GM21526 (cell line): ENCODE measurements at regions not wholly inside any gene's neighbourhood (a gene's known extent, or its start where the extent isn't known, plus 50 kb on each side); places are given as distances from the start of the nearest gene placed in this dataset.

Experiments
- ATAC-seq: cut with Tn5 transposase; IDR thresholded peaks from one replicate; pipeline ENCODE4 v1.9.1; 2021; ENCODE audit warnings: moderate library complexity; ENCODE audit not compliant: unreplicated experiment, low FRiP score

- no peak for ATAC-seq
These were observed 259.5 kb upstream of the BOD1L1 start for GRCh38 chr4:13887010-13887409.

DNA sequence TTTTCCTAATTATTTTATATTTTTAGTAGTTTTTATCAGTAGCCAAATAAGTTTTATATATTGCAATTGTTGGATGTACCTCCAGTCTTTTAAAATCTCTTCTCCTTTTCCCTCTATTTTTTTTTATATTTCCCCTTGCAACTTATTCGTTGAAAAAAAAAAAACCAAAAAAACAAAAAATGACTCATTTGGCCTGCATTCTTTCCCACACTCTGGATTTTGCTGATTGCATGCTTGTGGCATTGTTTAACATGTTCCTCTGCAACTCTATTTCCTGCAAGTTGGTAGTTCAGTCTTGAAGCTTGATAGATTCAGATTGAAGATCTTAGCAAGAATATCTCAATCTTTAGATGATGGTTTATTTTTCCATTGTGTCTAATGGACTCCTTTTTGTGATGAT lies 260.6 kb upstream of the BOD1L1 start:
- no peak for ATAC-seq

GRCh38 chr4:13891544-13891939 lies 264.0 kb upstream of the BOD1L1 start:
- ATAC-seq = no peak

DNA sequence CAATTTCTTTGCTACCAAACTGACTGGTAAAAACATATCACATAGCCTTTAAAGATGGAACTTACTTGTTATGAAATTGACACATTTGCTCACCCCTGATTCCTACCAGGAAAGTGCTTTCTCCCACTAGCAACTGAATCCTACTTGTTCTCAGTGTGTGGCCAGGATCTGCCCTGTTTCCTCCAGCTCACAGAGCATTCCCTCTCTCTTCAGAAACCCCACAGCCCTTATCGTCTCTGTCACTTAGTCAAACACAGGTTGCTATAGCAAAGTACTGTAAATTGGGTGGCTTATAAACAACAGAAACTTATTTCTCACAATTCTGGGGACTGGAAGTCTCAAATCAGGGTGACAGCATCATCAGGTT lies 265.2 kb upstream of the BOD1L1 start:
- no peak for ATAC-seq

DNA sequence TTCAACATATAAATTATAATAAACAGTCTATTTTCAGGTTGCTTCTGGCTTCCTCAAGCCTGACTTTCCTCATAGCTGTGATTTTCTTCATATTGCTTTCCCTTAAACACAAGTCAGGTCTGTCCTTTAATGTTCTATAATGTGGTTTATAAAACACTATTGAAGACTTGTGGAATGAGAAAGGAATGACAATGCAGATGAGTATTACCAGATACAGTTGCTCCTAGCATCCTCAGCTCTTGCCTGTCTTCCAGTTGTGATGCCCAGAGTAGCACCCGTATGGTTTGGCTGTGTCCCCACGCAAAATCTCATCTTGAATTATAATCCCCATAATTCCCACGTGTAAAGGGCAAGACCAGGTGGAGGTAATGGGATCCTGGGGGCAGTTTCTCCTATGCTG lies 265.7 kb upstream of the BOD1L1 start:
- ATAC-seq = no peak

DNA sequence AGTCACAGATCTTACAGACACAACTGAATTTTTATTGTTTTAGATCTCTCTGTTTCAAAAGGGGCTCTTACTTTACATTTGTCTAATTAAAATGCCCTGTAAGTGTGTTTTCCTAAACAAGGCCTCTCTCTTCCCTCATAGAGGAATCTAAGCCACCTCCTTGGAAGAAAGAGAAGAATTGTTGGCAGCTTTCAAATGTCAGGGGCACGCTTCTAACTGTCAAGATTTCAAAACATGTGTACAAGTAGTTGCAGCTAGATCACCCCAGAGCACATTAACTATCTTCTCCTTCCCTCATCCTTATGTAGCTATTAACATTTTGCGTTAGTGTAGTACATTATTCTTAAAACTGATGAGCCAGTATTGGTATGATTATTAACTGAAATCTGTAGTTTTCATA lies 266.5 kb upstream of the BOD1L1 start:
- ATAC-seq = no peak

- no peak for ATAC-seq
These were observed 273.3 kb upstream of the BOD1L1 start for GRCh38 chr4:13900780-13901179.

DNA sequence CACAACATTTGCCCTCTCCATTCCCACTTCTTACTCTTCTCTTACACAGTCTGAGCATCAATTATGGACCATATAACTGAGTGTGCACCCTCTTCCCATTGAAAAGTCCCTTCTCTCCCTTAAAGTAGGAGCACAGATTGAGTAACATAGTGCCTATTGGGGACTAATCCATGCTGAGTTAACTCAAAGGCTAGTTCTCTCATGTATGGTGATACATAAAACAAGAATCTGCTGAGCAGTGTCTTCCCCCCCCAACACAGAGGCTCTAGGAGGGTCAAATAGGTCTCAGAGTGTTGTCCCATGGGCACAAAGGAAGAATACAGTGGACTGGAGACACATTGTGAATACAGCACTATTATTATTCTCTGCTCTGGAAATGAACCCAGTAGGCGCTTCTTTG lies 274.6 kb upstream of the BOD1L1 start:
- no peak for ATAC-seq

DNA sequence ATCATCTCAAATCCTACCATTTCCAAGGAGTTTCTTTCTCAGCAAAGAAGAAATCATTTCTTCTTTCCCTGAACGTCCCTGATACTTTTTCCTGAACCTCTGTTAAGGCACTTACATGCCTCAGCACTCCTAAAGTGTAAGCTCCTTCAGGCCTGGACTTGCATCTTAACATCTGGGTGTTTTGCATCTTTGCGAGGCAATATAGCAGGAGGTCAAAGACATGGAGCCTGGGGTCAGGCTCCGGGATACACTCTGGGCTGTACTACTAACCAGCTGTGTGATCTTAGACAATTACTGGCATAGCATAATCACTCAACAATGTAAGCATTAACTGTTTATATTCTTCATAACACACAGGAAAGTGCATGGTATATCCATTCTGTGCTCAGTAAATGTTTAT lies 275.5 kb upstream of the BOD1L1 start:
- ATAC-seq = no peak

DNA sequence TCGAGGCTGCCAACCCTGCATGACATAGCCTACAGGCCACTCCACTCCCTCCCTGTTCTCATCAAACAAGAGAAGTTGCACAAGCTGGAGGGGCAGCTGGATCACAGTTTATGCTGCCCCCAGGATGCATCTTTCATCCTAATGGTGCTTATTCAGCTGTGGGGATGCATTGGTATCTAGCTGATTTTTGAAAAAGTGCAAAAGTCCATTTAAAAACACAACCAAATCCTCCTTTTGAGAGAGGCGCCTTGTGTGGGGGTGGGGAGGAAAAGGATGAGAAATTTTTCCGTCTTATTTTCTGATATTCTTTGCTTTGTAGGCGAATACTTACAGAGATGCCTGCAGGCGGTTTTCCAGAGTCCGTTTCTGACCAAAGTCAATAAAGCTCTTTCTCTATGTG lies 276.4 kb upstream of the BOD1L1 start:
- ATAC-seq = no peak

GRCh38 chr4:13905543-13905942 lies 278.0 kb upstream of the BOD1L1 start:
- ATAC-seq = no peak

DNA sequence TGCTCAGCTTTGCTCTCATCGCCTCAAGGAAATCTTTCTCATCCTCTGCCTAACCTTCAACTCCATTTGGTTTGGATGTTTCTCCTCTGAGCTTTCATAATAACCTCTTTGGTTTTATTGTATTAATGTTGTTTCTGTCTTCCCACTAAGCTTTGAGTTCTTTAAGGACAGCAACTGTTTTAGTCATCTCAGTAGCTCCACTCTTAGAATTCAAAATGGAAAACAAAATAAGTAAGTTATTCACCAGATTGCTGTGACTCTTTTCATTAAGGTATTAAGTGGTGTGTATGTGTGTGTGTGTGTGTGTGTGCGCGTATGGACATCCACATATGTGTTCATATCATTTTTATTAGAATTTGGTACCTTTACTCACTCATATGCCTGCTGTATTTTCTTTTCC lies 279.2 kb upstream of the BOD1L1 start:
- no peak for ATAC-seq

DNA sequence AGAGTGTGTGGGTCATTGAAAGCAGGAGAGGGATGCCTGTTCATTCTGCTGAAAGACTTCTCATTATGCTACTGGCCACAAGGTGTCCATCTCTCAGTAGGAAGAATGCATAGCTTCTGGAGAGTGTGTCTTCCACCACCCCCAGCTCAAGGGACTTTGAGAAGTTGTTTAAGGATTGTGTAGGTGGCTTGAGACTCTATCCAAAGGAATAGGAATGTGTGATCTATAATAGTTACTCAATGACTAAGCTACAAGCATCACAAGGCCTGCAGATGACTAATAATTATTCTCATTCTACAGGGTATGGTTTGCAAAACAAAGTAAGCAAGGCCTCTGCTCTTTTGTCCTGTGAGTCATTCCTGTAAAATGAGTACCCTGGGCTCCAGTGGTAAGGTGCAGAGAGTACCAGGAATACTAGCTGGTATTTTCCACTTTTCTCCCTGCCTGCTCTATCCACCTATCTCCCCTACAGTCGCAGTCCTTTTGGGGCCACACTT lies 279.8 kb upstream of the BOD1L1 start:
- no peak for ATAC-seq

GRCh38 chr4:13908455-13908854 lies 280.9 kb upstream of the BOD1L1 start:
- no peak for ATAC-seq

DNA sequence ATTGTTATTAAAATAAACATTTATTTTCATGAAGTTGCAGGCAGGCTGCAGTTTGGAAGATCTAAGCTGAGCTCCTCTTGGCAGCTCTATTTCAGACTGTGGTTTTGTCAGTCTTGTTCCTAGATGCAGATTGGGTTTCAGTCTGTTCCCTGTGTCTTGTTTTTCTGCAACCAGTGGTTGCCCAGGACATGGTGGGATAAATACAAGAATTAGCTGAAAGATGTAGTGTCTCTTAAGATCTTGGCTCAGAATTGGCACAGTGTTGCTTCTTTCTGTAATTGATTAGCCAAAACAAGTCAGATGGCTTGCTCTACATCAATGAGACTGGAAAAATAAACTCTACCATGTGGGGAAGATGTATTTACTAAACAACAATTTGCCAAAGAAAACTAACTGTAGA lies 283.0 kb upstream of the BOD1L1 start:
- no peak for ATAC-seq

DNA sequence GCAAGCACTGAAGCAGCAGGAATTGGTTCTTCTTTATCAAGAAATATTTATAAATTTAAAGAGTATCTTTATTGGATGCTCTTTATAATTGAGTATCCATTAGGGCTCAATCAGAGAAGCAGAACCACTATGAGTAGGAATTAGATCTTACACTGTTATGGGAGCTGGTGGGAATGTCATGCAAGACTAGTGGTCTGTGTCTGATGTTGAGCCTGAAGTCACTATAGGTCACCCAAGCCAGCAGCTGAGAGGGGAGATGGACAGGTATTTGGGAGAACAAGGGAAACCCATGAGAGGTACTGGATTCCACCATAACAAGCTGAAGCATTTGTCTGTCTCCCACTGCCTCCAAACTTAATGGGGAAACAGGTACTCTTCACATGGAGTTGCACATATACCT lies 283.7 kb upstream of the BOD1L1 start:
- no peak for ATAC-seq

GRCh38 chr4:13912436-13912925 lies 285.0 kb upstream of the BOD1L1 start:
- ATAC-seq = no peak

- ATAC-seq = no peak
These were observed 285.4 kb upstream of the BOD1L1 start for GRCh38 chr4:13912966-13913365.

GRCh38 chr4:13917015-13917414 lies 289.5 kb upstream of the BOD1L1 start:
- ATAC-seq = no peak

- ATAC-seq = no peak
These were observed 290.6 kb upstream of the BOD1L1 start for GRCh38 chr4:13918110-13918509.

GRCh38 chr4:13918991-13919441 lies 291.5 kb upstream of the BOD1L1 start:
- no peak for ATAC-seq

GRCh38 chr4:13920111-13920875 lies 292.8 kb upstream of the BOD1L1 start:
- ATAC-seq = no peak
